ENCODE measurements at regions not wholly inside any gene's neighbourhood (a gene's known extent, or its start where the extent isn't known, plus 50 kb on each side); places are given as distances from the start of the nearest gene placed in this dataset.

DNA sequence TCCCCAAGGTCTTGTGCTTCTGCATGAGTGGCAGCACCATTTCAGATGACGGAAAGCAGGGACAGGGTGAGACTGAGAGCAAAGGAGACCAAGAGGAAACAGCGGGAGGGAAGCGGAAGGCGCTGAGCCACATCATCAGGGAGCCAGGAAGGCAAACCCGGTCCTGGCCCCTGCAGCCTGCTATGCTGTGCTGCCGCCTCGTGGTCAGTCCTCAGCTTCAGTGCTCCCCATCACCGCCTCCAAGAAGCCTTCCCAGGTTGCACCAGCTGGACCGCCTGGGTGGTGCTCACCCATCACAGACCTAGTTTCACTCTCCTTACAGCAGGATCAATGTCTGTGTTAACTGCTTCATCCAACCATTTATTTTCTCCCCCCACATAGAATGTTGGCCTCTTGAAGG, 73.0 kb upstream of the PHF21B start:
- Mint-ChIP-seq H3K36me3 (ENCODE audit: insufficient read depth) (no peaks in the 10 kb centered on the region), H3K4me1 (ENCODE audit: low read depth) (no peaks in the 10 kb centered on the region), H3K27ac (no peak overlapping the region), H3K27me3 (peaks cover 66% of the 10 kb centered on the region), H3K4me3 (ENCODE audit: low read depth) (no peak overlapping the region), H3K9me3 (ENCODE audit: low read depth) (peaks cover 5% of the 10 kb centered on the region)
- TF ChIP-seq, protein P1, sequence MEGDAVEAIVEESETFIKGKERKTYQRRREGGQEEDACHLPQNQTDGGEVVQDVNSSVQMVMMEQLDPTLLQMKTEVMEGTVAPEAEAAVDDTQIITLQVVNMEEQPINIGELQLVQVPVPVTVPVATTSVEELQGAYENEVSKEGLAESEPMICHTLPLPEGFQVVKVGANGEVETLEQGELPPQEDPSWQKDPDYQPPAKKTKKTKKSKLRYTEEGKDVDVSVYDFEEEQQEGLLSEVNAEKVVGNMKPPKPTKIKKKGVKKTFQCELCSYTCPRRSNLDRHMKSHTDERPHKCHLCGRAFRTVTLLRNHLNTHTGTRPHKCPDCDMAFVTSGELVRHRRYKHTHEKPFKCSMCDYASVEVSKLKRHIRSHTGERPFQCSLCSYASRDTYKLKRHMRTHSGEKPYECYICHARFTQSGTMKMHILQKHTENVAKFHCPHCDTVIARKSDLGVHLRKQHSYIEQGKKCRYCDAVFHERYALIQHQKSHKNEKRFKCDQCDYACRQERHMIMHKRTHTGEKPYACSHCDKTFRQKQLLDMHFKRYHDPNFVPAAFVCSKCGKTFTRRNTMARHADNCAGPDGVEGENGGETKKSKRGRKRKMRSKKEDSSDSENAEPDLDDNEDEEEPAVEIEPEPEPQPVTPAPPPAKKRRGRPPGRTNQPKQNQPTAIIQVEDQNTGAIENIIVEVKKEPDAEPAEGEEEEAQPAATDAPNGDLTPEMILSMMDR (IDR thresholded peaks at IDR 0.05; ENCODE audit: unreplicated experiment) = peak; percentile 36
- DNase-seq (ENCODE audit: low spot score, unreplicated experiment) = no peak

DNA sequence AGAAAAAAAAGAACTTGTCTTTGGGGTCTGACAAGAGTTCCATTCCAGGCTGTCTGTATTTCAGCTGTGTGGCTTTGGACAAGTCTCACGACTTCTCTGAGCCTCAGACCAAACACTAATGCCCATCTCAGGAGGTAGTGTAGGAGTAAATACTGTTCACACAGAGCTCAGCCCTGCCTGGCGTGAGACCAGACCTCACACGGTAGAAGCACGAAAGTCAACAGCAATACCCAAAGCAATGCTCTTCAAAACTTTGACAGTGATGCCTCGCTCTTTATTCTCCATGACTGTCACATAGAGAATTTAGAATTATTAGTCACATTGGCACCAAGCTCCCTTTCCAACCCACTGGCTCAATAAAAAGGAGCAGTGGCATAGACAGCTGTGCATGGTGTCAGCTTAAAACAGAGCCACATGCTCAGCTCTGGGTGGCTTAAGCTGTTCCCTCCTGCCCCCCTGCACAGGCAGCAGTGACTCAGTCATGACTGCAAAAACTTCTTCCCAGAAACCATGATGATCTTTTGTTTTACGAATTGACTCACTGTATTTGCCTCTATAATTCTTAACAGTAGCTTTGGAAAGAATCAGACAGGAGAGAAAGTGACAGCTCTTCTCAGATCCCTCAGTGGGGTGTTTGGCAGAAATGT, 74.0 kb upstream of the PHF21B start:
- Mint-ChIP-seq H3K9me3 (ENCODE audit: low read depth) (peaks cover 5% of the 10 kb centered on the region), H3K27me3 (peaks cover 67% of the 10 kb centered on the region), H3K4me3 (ENCODE audit: low read depth) (no peak overlapping the region), H3K27ac (no peak overlapping the region), H3K4me1 (ENCODE audit: low read depth) (no peaks in the 10 kb centered on the region), H3K36me3 (ENCODE audit: insufficient read depth) (no peaks in the 10 kb centered on the region)
- DNase-seq (ENCODE audit: low spot score, unreplicated experiment) = no peak
- TF ChIP-seq, protein P1 (IDR thresholded peaks at IDR 0.05; ENCODE audit: unreplicated experiment) = no peak

DNA sequence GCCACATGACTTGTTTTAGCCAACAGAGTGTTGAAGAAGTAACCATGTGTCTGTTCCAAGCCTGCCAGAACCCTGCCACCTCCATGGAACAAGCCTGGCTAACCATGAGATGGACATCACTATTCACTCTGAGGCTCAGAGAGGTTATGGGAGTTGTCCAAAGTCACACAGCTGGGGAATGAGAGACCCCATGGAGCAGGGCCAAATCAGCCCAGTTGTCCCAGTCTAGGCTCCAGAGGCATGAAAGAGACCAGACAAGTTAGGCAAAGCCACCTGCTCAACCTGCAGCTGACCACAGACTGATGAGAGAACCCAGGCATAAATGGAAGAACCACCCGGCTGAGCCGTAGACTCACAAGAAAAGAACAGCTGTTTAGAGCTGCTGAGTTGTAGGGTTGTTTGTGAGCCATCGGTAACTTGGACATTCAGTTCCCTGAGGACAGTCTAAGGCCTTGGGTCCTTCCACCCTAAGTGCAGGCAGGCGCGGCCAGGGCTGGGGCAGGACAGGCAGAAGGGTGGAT, 74.7 kb upstream of the PHF21B start:
- Mint-ChIP-seq H3K4me1 (ENCODE audit: low read depth) (no peaks in the 10 kb centered on the region), H3K36me3 (ENCODE audit: insufficient read depth) (no peaks in the 10 kb centered on the region), H3K27ac (no peak overlapping the region), H3K4me3 (ENCODE audit: low read depth) (no peak overlapping the region), H3K9me3 (ENCODE audit: low read depth) (peaks cover 5% of the 10 kb centered on the region), H3K27me3 (peaks cover 67% of the 10 kb centered on the region)
- no peak for DNase-seq (ENCODE audit: low spot score, unreplicated experiment)
- TF ChIP-seq, protein P1 (IDR thresholded peaks at IDR 0.05; ENCODE audit: unreplicated experiment) = no peak

DNA sequence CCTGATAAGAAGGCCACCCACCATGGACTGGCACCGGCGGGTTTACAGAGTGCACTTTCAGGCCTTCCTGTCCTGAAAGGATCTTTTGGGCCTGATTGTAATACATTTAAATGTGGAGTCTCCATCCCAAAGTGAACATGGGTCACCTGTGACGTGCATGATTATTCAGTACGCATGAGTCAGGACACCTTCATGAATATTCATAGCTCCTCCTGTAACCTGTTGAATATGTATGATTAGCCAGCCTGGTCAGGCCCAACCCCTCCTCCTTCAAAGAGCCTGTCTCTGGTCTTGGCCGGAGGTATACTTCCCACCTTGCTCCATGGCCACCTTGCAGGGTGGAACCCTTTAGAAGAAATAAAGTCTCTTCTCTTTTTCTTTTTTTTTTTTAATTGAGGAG, 75.9 kb upstream of the NUP50 start:
- H3K27me3 Mint-ChIP-seq = peaks cover 56% of the 10 kb centered on the region
- peaks cover 15% of the 10 kb centered on the region for H3K4me1 Mint-ChIP-seq (ENCODE audit: low read depth)
- TF ChIP-seq, protein P1 (IDR thresholded peaks at IDR 0.05; ENCODE audit: unreplicated experiment) = no peak
- no peak for DNase-seq (ENCODE audit: low spot score, unreplicated experiment)
- no peaks in the 10 kb centered on the region for H3K36me3 Mint-ChIP-seq (ENCODE audit: insufficient read depth)
- no peak overlapping the region for H3K27ac Mint-ChIP-seq
- H3K9me3 Mint-ChIP-seq (ENCODE audit: low read depth) = no peaks in the 10 kb centered on the region
- no peak overlapping the region for H3K4me3 Mint-ChIP-seq (ENCODE audit: low read depth)

DNA sequence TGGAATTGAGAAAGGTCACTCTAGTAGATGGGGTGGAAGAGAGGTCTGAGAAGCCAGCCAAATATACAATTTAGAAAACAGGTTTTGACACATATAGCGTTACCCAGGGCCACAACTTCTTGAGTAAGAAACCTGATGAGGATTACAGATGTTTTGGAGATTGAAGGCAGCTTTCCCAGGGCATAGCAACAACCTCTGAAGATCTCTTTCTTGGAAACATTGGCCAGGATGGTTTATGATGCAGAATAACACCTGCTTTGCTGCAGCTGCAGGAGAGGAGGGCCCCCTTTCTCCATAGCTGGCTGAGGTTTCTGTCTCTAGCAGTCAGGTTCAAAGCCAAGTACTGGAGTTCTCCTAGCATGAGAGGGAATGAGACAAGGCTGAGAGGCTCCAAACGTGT, 75.1 kb upstream of the NUP50 start:
- H3K9me3 Mint-ChIP-seq (ENCODE audit: low read depth) = no peaks in the 10 kb centered on the region

More for the DNA sequence above, 75.1 kb upstream of the NUP50 start:
- Mint-ChIP-seq H3K36me3 (ENCODE audit: insufficient read depth) (no peaks in the 10 kb centered on the region), H3K27me3 (peaks cover 58% of the 10 kb centered on the region), H3K27ac (no peak overlapping the region), H3K4me1 (ENCODE audit: low read depth) (peaks cover 15% of the 10 kb centered on the region), H3K4me3 (ENCODE audit: low read depth) (no peak overlapping the region)
- DNase-seq (ENCODE audit: low spot score, unreplicated experiment) = no peak
- TF ChIP-seq, protein P1 (IDR thresholded peaks at IDR 0.05; ENCODE audit: unreplicated experiment) = no peak
